HEK293 (cell line): ENCODE measurements at regions not wholly inside any gene's neighbourhood (a gene's known extent, or its start where the extent isn't known, plus 50 kb on each side); places are given as distances from the start of the nearest gene placed in this dataset.

Experiments
- CTCF ChIA-PET: fragments of 350-600 bp; formaldehyde crosslinking; extraction: SDS; loops from one replicate; lab custom pipeline; 2021; ENCODE audit warnings: antibody characterized with exemption; lab: Yijun Ruan, JAX
- POLR2A ChIA-PET: fragments of 300-600 bp; formaldehyde crosslinking; extraction: SDS; loops from one replicate; lab custom pipeline; 2020; ENCODE audit warnings: antibody characterized with exemption, inconsistent platforms; lab: Yijun Ruan, JAX
- H3K27ac ChIP-seq: fragments of 200-500 bp; sonication (Bioruptor generic); 2 replicates; pipeline ENCODE4 v1.5.1; 2014; ENCODE audit warnings: low read depth, low read length, control low read depth, inconsistent platforms; ENCODE audit errors: extremely low read depth
- H3K36me3 ChIP-seq, 2 experiments: fragments of 200-500 bp in 1 of 2; sonication (Bioruptor generic) in 1 of 2; 1 replicate in 1 of 2; 2 replicates in 1 of 2; pipeline ENCODE4 v1.5.1; 2014 to 2017; ENCODE audit warnings: inconsistent platforms in 2 of 2, low read length in 2 of 2; ENCODE audit not compliant: control insufficient read depth in 2 of 2, insufficient read depth in 1 of 2
- H3K4me1 ChIP-seq: fragments of 200-500 bp; sonication (Bioruptor generic); 2 replicates; pipeline ENCODE4 v1.5.1; 2014; ENCODE audit warnings: mild to moderate bottlenecking, low read length, inconsistent platforms; ENCODE audit not compliant: control insufficient read depth, insufficient read depth
- H3K4me3 ChIP-seq: 2 replicates; pipeline ENCODE4 v1.5.1; 2011; ENCODE audit warnings: low read depth, mild to moderate bottlenecking, control low read depth, low read length, moderate library complexity
- H3K9me3 ChIP-seq: fragments of 200-500 bp; sonication (Bioruptor generic); 2 replicates; pipeline ENCODE4 v1.5.1; 2014; ENCODE audit warnings: low read depth, low read length, inconsistent platforms; ENCODE audit not compliant: control insufficient read depth, insufficient read depth
- EGR2 ChIP-seq: fragments of 450-650 bp; formaldehyde crosslinking; IDR thresholded peaks from 2 replicates; pipeline ENCODE4 v1.5.1; 2016; ENCODE audit warnings: low read depth, missing biosample characterization, missing genetic modification characterization
- GLIS1 ChIP-seq: fragments of 450-650 bp; formaldehyde crosslinking; IDR thresholded peaks from 2 replicates; pipeline ENCODE4 v1.5.1; 2016; ENCODE audit warnings: missing biosample characterization, missing genetic modification characterization
- HOXD13 ChIP-seq: sonication (generic); formaldehyde crosslinking; IDR thresholded peaks from 2 replicates; pipeline ENCODE4 v1.8.0; 2022; ENCODE audit warnings: missing genetic modification reagents, borderline replicate concordance
- OSR2 ChIP-seq: fragments of 450-650 bp; formaldehyde crosslinking; IDR thresholded peaks from 2 replicates; pipeline ENCODE4 v1.5.1; 2016; ENCODE audit warnings: missing biosample characterization, missing genetic modification characterization
- PRDM1 ChIP-seq: fragments of 450-650 bp; formaldehyde crosslinking; IDR thresholded peaks from 2 replicates; pipeline ENCODE4; 2016; ENCODE audit warnings: missing biosample characterization, missing genetic modification characterization
- RBAK ChIP-seq: fragments of 450-650 bp; formaldehyde crosslinking; IDR thresholded peaks from 2 replicates; pipeline ENCODE4 v1.5.1; 2016; ENCODE audit warnings: missing biosample characterization, missing genetic modification characterization
- SALL2 ChIP-seq: fragments of 450-650 bp; formaldehyde crosslinking; IDR thresholded peaks from 2 replicates; pipeline ENCODE4 v1.5.0; 2017; ENCODE audit warnings: missing biosample characterization, mild to moderate bottlenecking, missing genetic modification characterization, borderline replicate concordance
- ZBTB20 ChIP-seq: fragments of 450-650 bp; formaldehyde crosslinking; IDR thresholded peaks from 2 replicates; pipeline ENCODE4 v1.5.1; 2016; ENCODE audit warnings: missing biosample characterization, missing genetic modification characterization
- ZEB2 ChIP-seq: fragments of 450-650 bp; formaldehyde crosslinking; IDR thresholded peaks from 2 replicates; pipeline ENCODE4 v1.5.1; 2016; ENCODE audit warnings: missing biosample characterization, missing genetic modification characterization
- ZNF112 ChIP-seq: fragments of 450-650 bp; formaldehyde crosslinking; IDR thresholded peaks from 2 replicates; pipeline ENCODE4 v1.5.0; 2017; ENCODE audit warnings: missing biosample characterization, missing genetic modification characterization
- ZNF114 ChIP-seq: fragments of 450-650 bp; formaldehyde crosslinking; IDR thresholded peaks from 2 replicates; pipeline ENCODE4 v1.5.0; 2017; ENCODE audit warnings: missing biosample characterization, missing genetic modification characterization
- ZNF157 ChIP-seq: fragments of 450-650 bp; formaldehyde crosslinking; IDR thresholded peaks from 2 replicates; pipeline ENCODE4 v1.5.1; 2016; ENCODE audit warnings: missing biosample characterization, missing genetic modification characterization
- ZNF16 ChIP-seq: fragments of 450-650 bp; formaldehyde crosslinking; IDR thresholded peaks from 2 replicates; pipeline ENCODE4 v1.5.1; 2016; ENCODE audit warnings: low read depth, missing biosample characterization, missing genetic modification characterization
- ZNF239 ChIP-seq: fragments of 450-650 bp; formaldehyde crosslinking; IDR thresholded peaks from 2 replicates; pipeline ENCODE4 v1.5.1; 2016; ENCODE audit warnings: missing biosample characterization, missing genetic modification characterization
- ZNF416 ChIP-seq: fragments of 450-650 bp; formaldehyde crosslinking; IDR thresholded peaks from 2 replicates; pipeline ENCODE4 v1.5.1; 2016; ENCODE audit warnings: missing biosample characterization, missing genetic modification characterization
- ZNF48 ChIP-seq: fragments of 450-650 bp; formaldehyde crosslinking; IDR thresholded peaks from 2 replicates; pipeline ENCODE4 v1.5.1; 2016; ENCODE audit warnings: missing biosample characterization, missing genetic modification characterization
- ZNF548 ChIP-seq: fragments of 450-650 bp; formaldehyde crosslinking; IDR thresholded peaks from 2 replicates; pipeline ENCODE4 v1.5.1; 2016; ENCODE audit warnings: missing biosample characterization, missing genetic modification characterization
- ZNF555 ChIP-seq: fragments of 450-650 bp; formaldehyde crosslinking; conservative IDR thresholded peaks from 2 replicates; pipeline ENCODE4 v1.5.1; 2017; ENCODE audit warnings: missing biosample characterization, mild to moderate bottlenecking, missing genetic modification characterization, inconsistent platforms
- ZNF560 ChIP-seq: fragments of 450-650 bp; formaldehyde crosslinking; IDR thresholded peaks from 2 replicates; pipeline ENCODE4 v1.5.1; 2017; ENCODE audit warnings: missing biosample characterization, missing genetic modification characterization, borderline replicate concordance
- ZNF561 ChIP-seq: fragments of 450-650 bp; IDR thresholded peaks from 2 replicates; pipeline ENCODE4 v1.5.1; 2018; ENCODE audit warnings: missing biosample characterization, missing genetic modification characterization, borderline replicate concordance
- ZNF701 ChIP-seq: fragments of 450-650 bp; formaldehyde crosslinking; IDR thresholded peaks from 2 replicates; pipeline ENCODE4 v1.5.1; 2016; ENCODE audit warnings: missing biosample characterization, missing genetic modification characterization
- ZNF785 ChIP-seq: fragments of 450-650 bp; formaldehyde crosslinking; IDR thresholded peaks from 2 replicates; pipeline ENCODE4 v1.5.1; 2016; ENCODE audit warnings: missing biosample characterization, missing genetic modification characterization
- ZNF792 ChIP-seq: fragments of 450-650 bp; formaldehyde crosslinking; IDR thresholded peaks from 2 replicates; pipeline ENCODE4 v1.5.1; 2016; ENCODE audit warnings: missing biosample characterization, missing genetic modification characterization
- TF ChIP-seq, protein P1 (sequence below): fragments of 450-650 bp; formaldehyde crosslinking; IDR thresholded peaks from 2 replicates; pipeline ENCODE4 v1.5.1; 2016; ENCODE audit warnings: missing biosample characterization, missing genetic modification characterization
- TF ChIP-seq, protein P2 (sequence below): fragments of 450-650 bp; formaldehyde crosslinking; IDR thresholded peaks from 2 replicates; pipeline ENCODE4 v1.5.1; 2016; ENCODE audit warnings: missing biosample characterization, missing genetic modification characterization
- TF ChIP-seq, protein P3 (sequence below): fragments of 450-650 bp; formaldehyde crosslinking; IDR thresholded peaks from 2 replicates; pipeline ENCODE4 v1.5.1; 2017; ENCODE audit warnings: missing biosample characterization, missing genetic modification characterization
- TF ChIP-seq, protein P4 (sequence below): fragments of 450-650 bp; formaldehyde crosslinking; IDR thresholded peaks from 2 replicates; pipeline ENCODE4 v1.5.1; 2016; ENCODE audit warnings: missing biosample characterization, missing genetic modification characterization

DNA sequence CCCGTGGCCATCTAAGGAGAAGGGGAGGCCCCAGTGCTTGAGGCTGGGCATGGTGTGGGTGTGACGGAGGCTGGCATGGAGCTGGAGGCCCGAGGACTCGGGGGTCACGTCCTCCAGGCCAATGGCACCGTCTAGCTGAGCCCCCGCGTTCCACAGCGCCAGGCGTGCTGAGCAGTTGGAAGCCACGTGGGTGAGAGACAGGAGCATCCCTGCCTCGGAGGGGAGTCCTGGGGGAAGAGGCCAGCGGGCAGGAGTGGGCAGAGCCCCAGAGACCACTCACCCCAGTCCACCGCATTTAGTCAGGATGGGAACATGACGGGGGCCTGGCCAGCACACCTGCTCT, 78.8 kb downstream of the RMI2 start:
- POLR2A ChIA-PET: no interaction called here
- CTCF ChIA-PET: interaction anchor here (0.7 to 0.9 kb wide), 2 partner anchors 236 to 450 kb away, joined by 3 to 4 read pairs; no protein-coding TSS in a partner anchor

DNA sequence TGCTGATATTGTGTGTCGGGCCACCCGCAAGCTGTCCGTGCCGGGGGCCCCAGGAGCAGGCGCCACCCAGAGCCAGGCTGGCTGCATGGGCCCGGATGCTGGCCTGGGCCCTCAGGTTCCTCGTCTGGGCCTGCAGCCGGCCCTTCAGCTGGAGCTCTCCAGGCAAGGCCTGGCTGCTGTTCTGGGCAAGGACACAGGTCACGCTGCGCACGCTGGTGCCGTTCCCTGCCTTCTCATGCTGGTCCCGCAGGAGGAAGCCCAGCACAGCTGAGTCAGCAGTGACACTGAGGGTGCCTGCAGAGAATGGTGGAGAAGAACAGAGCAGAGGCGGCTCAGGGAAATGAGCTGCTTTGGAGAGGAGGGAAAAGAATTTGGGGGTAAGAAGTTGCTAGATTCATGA, 79.9 kb downstream of the RMI2 start:
- H3K4me3 ChIP-seq: no peak overlapping the region
- ChIA-PET POLR2A (no interaction called here), CTCF (interaction anchor here (1.2 kb wide), 1 partner anchor 106 kb away, joined by 5 read pairs; no protein-coding TSS in a partner anchor)
- H3K9me3 ChIP-seq: no peaks in the 10 kb centered on the region
- H3K36me3 ChIP-seq: no peaks in the 10 kb centered on the region
- TF ChIP-seq OSR2 (tag by site-specific recombination): no peak
- TF ChIP-seq, protein P1, sequence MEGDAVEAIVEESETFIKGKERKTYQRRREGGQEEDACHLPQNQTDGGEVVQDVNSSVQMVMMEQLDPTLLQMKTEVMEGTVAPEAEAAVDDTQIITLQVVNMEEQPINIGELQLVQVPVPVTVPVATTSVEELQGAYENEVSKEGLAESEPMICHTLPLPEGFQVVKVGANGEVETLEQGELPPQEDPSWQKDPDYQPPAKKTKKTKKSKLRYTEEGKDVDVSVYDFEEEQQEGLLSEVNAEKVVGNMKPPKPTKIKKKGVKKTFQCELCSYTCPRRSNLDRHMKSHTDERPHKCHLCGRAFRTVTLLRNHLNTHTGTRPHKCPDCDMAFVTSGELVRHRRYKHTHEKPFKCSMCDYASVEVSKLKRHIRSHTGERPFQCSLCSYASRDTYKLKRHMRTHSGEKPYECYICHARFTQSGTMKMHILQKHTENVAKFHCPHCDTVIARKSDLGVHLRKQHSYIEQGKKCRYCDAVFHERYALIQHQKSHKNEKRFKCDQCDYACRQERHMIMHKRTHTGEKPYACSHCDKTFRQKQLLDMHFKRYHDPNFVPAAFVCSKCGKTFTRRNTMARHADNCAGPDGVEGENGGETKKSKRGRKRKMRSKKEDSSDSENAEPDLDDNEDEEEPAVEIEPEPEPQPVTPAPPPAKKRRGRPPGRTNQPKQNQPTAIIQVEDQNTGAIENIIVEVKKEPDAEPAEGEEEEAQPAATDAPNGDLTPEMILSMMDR: no peak
- no peak for TF ChIP-seq ZNF561 (tag by site-specific recombination)
- no peak for TF ChIP-seq RBAK (tag by site-specific recombination)
- TF ChIP-seq ZNF555 (tag by site-specific recombination): no peak
- no peak for TF ChIP-seq HOXD13 (CRISPR knock-in tag)
- TF ChIP-seq ZNF416 (tag by site-specific recombination): no peak
- H3K4me1 ChIP-seq: no peaks in the 10 kb centered on the region
- H3K27ac ChIP-seq: no peak overlapping the region

More for the DNA sequence above, 78.8 kb downstream of the RMI2 start:
- TF ChIP-seq SALL2 (tag by site-specific recombination): no peak
- TF ChIP-seq ZNF548 (tag by site-specific recombination): no peak
- no peak for TF ChIP-seq ZBTB20 (tag by site-specific recombination)
- TF ChIP-seq ZEB2 (tag by site-specific recombination): no peak
- no peak for TF ChIP-seq ZNF114 (tag by site-specific recombination)
- TF ChIP-seq, all 188 proteins: peak for 0
- Histone ChIP-seq H3K4me3 (no peak overlapping the region), H3K36me3 (no peaks in the 10 kb centered on the region), H3K9me3 (no peaks in the 10 kb centered on the region), H3K27ac (no peak overlapping the region), H3K4me1 (no peaks in the 10 kb centered on the region)

DNA sequence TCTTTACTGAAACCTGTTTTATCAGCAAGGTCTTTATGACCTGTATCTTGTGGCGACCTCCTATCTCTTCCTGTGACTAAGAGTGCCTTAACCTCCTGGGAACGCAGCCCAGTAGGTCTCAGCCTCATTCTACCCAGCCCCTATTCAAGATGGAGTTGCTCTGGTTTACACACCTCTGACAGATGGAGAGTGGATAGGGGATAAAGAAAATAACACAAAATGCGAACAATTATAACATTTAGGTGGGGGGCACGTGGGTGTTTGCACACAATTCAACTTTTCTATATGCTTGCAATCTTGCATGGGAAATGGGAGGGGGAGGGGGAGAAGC, 83.3 kb downstream of the RMI2 start:
- no peaks in the 10 kb centered on the region for H3K9me3 ChIP-seq
- TF ChIP-seq GLIS1 (tag by site-specific recombination): no peak
- no peak for TF ChIP-seq ZNF239 (tag by site-specific recombination)
- no peak for TF ChIP-seq EGR2 (tag by site-specific recombination)
- TF ChIP-seq ZNF157: no peak
- no peak for TF ChIP-seq ZNF792 (tag by site-specific recombination)
- no peak for TF ChIP-seq ZNF112 (tag by site-specific recombination)
- TF ChIP-seq, protein P2, sequence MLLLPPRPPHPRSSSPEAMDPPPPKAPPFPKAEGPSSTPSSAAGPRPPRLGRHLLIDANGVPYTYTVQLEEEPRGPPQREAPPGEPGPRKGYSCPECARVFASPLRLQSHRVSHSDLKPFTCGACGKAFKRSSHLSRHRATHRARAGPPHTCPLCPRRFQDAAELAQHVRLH (tag by site-specific recombination): no peak
- TF ChIP-seq ZNF560 (tag by site-specific recombination): no peak
- TF ChIP-seq PRDM1 (tag by site-specific recombination): no peak
- TF ChIP-seq ZNF701 (tag by site-specific recombination): no peak
- no peak for TF ChIP-seq ZNF785
- TF ChIP-seq ZNF48: no peak
- no peak for TF ChIP-seq ZNF16 (tag by site-specific recombination)
- TF ChIP-seq, protein P3, sequence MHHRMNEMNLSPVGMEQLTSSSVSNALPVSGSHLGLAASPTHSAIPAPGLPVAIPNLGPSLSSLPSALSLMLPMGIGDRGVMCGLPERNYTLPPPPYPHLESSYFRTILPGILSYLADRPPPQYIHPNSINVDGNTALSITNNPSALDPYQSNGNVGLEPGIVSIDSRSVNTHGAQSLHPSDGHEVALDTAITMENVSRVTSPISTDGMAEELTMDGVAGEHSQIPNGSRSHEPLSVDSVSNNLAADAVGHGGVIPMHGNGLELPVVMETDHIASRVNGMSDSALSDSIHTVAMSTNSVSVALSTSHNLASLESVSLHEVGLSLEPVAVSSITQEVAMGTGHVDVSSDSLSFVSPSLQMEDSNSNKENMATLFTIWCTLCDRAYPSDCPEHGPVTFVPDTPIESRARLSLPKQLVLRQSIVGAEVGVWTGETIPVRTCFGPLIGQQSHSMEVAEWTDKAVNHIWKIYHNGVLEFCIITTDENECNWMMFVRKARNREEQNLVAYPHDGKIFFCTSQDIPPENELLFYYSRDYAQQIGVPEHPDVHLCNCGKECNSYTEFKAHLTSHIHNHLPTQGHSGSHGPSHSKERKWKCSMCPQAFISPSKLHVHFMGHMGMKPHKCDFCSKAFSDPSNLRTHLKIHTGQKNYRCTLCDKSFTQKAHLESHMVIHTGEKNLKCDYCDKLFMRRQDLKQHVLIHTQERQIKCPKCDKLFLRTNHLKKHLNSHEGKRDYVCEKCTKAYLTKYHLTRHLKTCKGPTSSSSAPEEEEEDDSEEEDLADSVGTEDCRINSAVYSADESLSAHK (tag by site-specific recombination): no peak
- TF ChIP-seq, protein P4, sequence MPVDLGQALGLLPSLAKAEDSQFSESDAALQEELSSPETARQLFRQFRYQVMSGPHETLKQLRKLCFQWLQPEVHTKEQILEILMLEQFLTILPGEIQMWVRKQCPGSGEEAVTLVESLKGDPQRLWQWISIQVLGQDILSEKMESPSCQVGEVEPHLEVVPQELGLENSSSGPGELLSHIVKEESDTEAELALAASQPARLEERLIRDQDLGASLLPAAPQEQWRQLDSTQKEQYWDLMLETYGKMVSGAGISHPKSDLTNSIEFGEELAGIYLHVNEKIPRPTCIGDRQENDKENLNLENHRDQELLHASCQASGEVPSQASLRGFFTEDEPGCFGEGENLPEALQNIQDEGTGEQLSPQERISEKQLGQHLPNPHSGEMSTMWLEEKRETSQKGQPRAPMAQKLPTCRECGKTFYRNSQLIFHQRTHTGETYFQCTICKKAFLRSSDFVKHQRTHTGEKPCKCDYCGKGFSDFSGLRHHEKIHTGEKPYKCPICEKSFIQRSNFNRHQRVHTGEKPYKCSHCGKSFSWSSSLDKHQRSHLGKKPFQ: no peak
- TF ChIP-seq ZBTB20 (tag by site-specific recombination): no peak
- TF ChIP-seq, all 188 proteins: peak for 0
- Histone ChIP-seq H3K4me3 (no peak overlapping the region), H3K27ac (no peak overlapping the region), H3K36me3 (no peaks in the 10 kb centered on the region), H3K4me1 (no peaks in the 10 kb centered on the region)
- POLR2A ChIA-PET: no interaction called here
- CTCF ChIA-PET: no interaction called here
